CD4-positive, alpha-beta T cell treated with Interleukin-6 for 4 hours (primary cell): ENCODE measurements at regions not wholly inside any gene's neighbourhood (a gene's known extent, or its start where the extent isn't known, plus 50 kb on each side); places are given as distances from the start of the nearest gene placed in this dataset.

Experiments
- DNase-seq: peaks from one replicate; pipeline ENCODE4 v3.0.0-alpha.2; 2020; ENCODE audit warnings: mixed read lengths

- DNase-seq: no peak
Observed at GRCh38 chr5:90185897-90186468, 223.6 kb downstream of the CETN3 start.

- no peak for DNase-seq
Observed at GRCh38 chr5:90184764-90185163, 224.8 kb downstream of the CETN3 start.

GRCh38 chr5:90182726-90183125, 226.8 kb downstream of the CETN3 start:
- DNase-seq: no peak

- DNase-seq: no peak
Observed at GRCh38 chr5:90174236-90174635, 235.3 kb downstream of the CETN3 start.

GRCh38 chr5:90173299-90174030, 236.1 kb downstream of the CETN3 start:
- no peak for DNase-seq

GRCh38 chr5:90171466-90171865, 238.1 kb downstream of the CETN3 start:
- DNase-seq: no peak

- DNase-seq: no peak
Observed at GRCh38 chr5:90170261-90170660, 239.3 kb downstream of the CETN3 start.

- no peak for DNase-seq
Observed at GRCh38 chr5:90169078-90169477, 240.5 kb downstream of the CETN3 start.

- DNase-seq: no peak
Observed at GRCh38 chr5:90168399-90168798, 241.2 kb downstream of the CETN3 start.

- DNase-seq: no peak
Observed at GRCh38 chr5:90166816-90167215, 242.7 kb downstream of the CETN3 start.

- no peak for DNase-seq
Observed at GRCh38 chr5:90162324-90162723, 247.2 kb downstream of the CETN3 start.

GRCh38 chr5:90161414-90161813, 248.1 kb downstream of the CETN3 start:
- no peak for DNase-seq

- DNase-seq: no peak
Observed at GRCh38 chr5:90158131-90158530, 251.4 kb downstream of the CETN3 start.

- DNase-seq: no peak
Observed at GRCh38 chr5:90153031-90153430, 256.5 kb downstream of the CETN3 start.

GRCh38 chr5:90144625-90145327, 264.8 kb downstream of the CETN3 start:
- no peak for DNase-seq

- no peak for DNase-seq
Observed at GRCh38 chr5:90142541-90142940, 267.0 kb downstream of the CETN3 start.

- no peak for DNase-seq
Observed at GRCh38 chr5:90141984-90142383, 267.6 kb downstream of the CETN3 start.

- no peak for DNase-seq
Observed at GRCh38 chr5:90136952-90137528, 272.5 kb downstream of the CETN3 start.

- no peak for DNase-seq
Observed at GRCh38 chr5:90135779-90136378, 273.7 kb downstream of the CETN3 start.

- no peak for DNase-seq
Observed at GRCh38 chr5:90134892-90135291, 274.7 kb downstream of the CETN3 start.

- DNase-seq: no peak
Observed at GRCh38 chr5:90134381-90134780, 275.2 kb downstream of the CETN3 start.

- no peak for DNase-seq
Observed at GRCh38 chr5:90133941-90134340, 275.6 kb downstream of the CETN3 start.

GRCh38 chr5:90131383-90132133, 278.0 kb downstream of the CETN3 start:
- no peak for DNase-seq
